Suprapubic skin (tissue), 4 donors: ENCODE measurements at regions not wholly inside any gene's neighbourhood (a gene's known extent, or its start where the extent isn't known, plus 50 kb on each side); places are given as distances from the start of the nearest gene placed in this dataset.

Source experiments
- DNase-seq, 2 donors: peaks; one replicate each; pipeline ENCODE4 v3.0.0-alpha.2; 2019; ENCODE audit warnings: low spot score in 2 of 2
- H3K27ac ChIP-seq: fragments of 200-600 bp; sonication (generic); one replicate; pipeline ENCODE4 v1.5.1; 2019
- H3K27me3 ChIP-seq: fragments of 200-600 bp; sonication (generic); one replicate; pipeline ENCODE4 v1.5.1; 2019
- H3K36me3 ChIP-seq: fragments of 200-600 bp; sonication (generic); one replicate; pipeline ENCODE4 v1.5.1; 2019
- H3K4me1 ChIP-seq: fragments of 200-600 bp; sonication (generic); one replicate; pipeline ENCODE4 v1.5.1; 2019
- H3K4me3 ChIP-seq: fragments of 200-600 bp; sonication (generic); one replicate; pipeline ENCODE4 v1.5.1; 2019; ENCODE audit warnings: mild to moderate bottlenecking
- H3K9me3 ChIP-seq: fragments of 200-600 bp; sonication (generic); one replicate; pipeline ENCODE4 v1.5.1; 2019
- CTCF ChIP-seq, 2 donors: fragments of 200-600 bp in 1 of 2; fragments of 450-650 bp in 1 of 2; sonication (generic) in 1 of 2; IDR thresholded peaks; one replicate each; pipeline ENCODE4 v1.5.1; 2016 to 2019; ENCODE audit warnings: antibody characterized with exemption in 2 of 2, mild to moderate bottlenecking in 1 of 2, moderate library complexity in 1 of 2
- EP300 ChIP-seq: sonication (generic); formaldehyde crosslinking; IDR thresholded peaks from one replicate; pipeline ENCODE4 v1.6.1; 2017; ENCODE audit warnings: antibody characterized with exemption
- POLR2A ChIP-seq, 2 donors: fragments of 450-650 bp; IDR thresholded peaks; one replicate each; pipeline ENCODE4 v1.6.1; 2017; ENCODE audit warnings: antibody characterized with exemption in 2 of 2, mild to moderate bottlenecking in 2 of 2, moderate library complexity in 2 of 2
- POLR2AphosphoS5 ChIP-seq, 3 donors: sonication (generic); formaldehyde crosslinking; IDR thresholded peaks; one replicate each; pipeline ENCODE4 v1.6.1; 2017; ENCODE audit warnings: antibody characterized with exemption in 3 of 3
- WGBS: methylation state at CpG from one replicate; pipeline ENCODE4 v1.1.5; 2018; 5-methylcytosine and 5-hydroxymethylcytosine counted together

DNA sequence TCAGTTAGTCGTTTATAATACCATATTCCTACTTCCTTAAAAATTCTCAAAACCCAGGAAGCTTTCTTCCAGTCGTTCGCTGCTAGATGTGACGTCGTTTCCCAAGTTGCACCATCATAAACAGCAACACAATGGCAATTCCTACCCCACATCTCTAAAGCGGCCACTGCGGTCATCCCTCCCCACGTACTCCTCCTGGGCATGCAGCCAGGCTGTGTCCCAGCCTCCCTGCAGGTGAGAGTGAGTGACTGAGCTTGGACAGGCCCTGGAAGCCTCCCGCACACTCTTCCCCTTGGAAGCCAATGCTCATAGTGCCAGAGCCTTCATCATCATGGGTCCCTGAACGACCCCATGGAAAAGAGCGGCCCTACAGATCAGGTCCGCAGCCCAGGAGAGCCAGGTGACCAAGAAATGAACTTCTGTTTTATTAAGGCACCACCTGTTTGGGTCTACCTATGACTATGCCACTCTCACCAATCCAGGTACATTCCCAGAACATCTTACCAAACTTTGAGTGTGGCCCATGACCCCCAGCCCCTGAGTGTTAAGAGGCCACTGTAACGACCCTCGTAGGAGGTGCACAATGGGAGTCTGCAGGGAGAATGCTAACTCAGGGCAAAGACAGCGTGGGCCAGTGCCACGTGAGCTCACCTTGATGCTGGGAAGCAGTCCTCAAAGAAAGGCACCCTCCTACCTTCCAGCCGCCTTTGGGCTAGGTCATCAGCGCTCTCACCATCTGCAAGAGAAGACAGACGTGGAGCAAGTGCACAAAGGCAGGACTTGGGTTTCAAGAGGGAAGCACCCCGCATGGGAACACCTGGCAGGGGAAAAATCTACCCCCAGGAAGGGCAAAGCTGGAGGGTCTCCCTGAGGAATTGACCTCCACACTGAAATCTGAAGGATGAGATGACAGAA lies 74.7 kb upstream of the RAB6C start:
- 85% methylated on average over 18 of the region's 20 CpGs for WGBS
- peaks cover 3% of the 10 kb centered on the region for H3K27me3 ChIP-seq

GRCh38 chr2:129905664-129906081 lies 73.8 kb upstream of the RAB6C start:
- H3K9me3 ChIP-seq = no peaks in the 10 kb centered on the region
- no peak for DNase-seq
- H3K4me3 ChIP-seq = no peak overlapping the region
- WGBS = 86% methylated on average over 2 of the region's 2 CpGs
- no peaks in the 10 kb centered on the region for H3K36me3 ChIP-seq
- TF ChIP-seq CTCF (IDR thresholded peaks at IDR 0.05) (no peak), POLR2AphosphoS5 (IDR thresholded peaks at IDR 0.05) (no peak), EP300 (no peak), POLR2A (IDR thresholded peaks at IDR 0.05) (no peak)
- H3K27ac ChIP-seq = no peak overlapping the region
- no peaks in the 10 kb centered on the region for H3K4me1 ChIP-seq
- peaks cover 3% of the 10 kb centered on the region for H3K27me3 ChIP-seq

More for the DNA sequence above, 74.7 kb upstream of the RAB6C start:
- DNase-seq = no peak
- Histone ChIP-seq H3K27ac (no peak overlapping the region), H3K36me3 (no peaks in the 10 kb centered on the region), H3K9me3 (no peaks in the 10 kb centered on the region), H3K4me1 (no peaks in the 10 kb centered on the region), H3K4me3 (no peak overlapping the region)
- no peak for TF ChIP-seq CTCF (IDR thresholded peaks at IDR 0.05)
- TF ChIP-seq EP300 = no peak
- no peak for TF ChIP-seq POLR2AphosphoS5 (IDR thresholded peaks at IDR 0.05)
- no peak for TF ChIP-seq POLR2A (IDR thresholded peaks at IDR 0.05)

GRCh38 chr2:129906139-129906860 lies 73.2 kb upstream of the RAB6C start:
- Histone ChIP-seq H3K27ac (no peak overlapping the region), H3K4me1 (no peaks in the 10 kb centered on the region), H3K27me3 (peaks cover 3% of the 10 kb centered on the region), H3K9me3 (no peaks in the 10 kb centered on the region), H3K4me3 (no peak overlapping the region), H3K36me3 (no peaks in the 10 kb centered on the region)
- WGBS = 77% methylated on average over 3 of the region's 13 CpGs
- TF ChIP-seq POLR2AphosphoS5 (IDR thresholded peaks at IDR 0.05) (no peak), POLR2A (IDR thresholded peaks at IDR 0.05) (no peak), EP300 (no peak), CTCF (IDR thresholded peaks at IDR 0.05) (no peak)
- DNase-seq = no peak

- TF ChIP-seq POLR2A (IDR thresholded peaks at IDR 0.05) (no peak), POLR2AphosphoS5 (IDR thresholded peaks at IDR 0.05) (no peak), EP300 (no peak), CTCF (IDR thresholded peaks at IDR 0.05) (no peak)
- Histone ChIP-seq H3K4me3 (no peak overlapping the region), H3K27me3 (peaks cover 3% of the 10 kb centered on the region), H3K4me1 (no peaks in the 10 kb centered on the region), H3K27ac (no peak overlapping the region), H3K36me3 (no peaks in the 10 kb centered on the region), H3K9me3 (no peaks in the 10 kb centered on the region)
- no peak for DNase-seq
- 54% methylated on average over 8 of the region's 11 CpGs for WGBS
These were observed 72.6 kb upstream of the RAB6C start for GRCh38 chr2:129906861-129907235.
